OCI-LY7 (cell line): ENCODE measurements at regions not wholly inside any gene's neighbourhood (a gene's known extent, or its start where the extent isn't known, plus 50 kb on each side); places are given as distances from the start of the nearest gene placed in this dataset.

Experiments used
- CTCF ChIP-seq: fragments of 200-600 bp; sonication (generic); conservative IDR thresholded peaks from 2 replicates; pipeline ENCODE4 v1.5.1; 2014; ENCODE audit warnings: mild to moderate bottlenecking, antibody characterized with exemption, low read length, moderate library complexity, mixed read lengths
- EZH2phosphoT487 ChIP-seq: fragments of 200-600 bp; sonication (generic); IDR thresholded peaks from 2 replicates; pipeline ENCODE4 v1.6.1; 2018; ENCODE audit warnings: low read depth, borderline replicate concordance, mild to moderate bottlenecking, mixed run types, antibody characterized with exemption, low read length, moderate library complexity, mixed read lengths

DNA sequence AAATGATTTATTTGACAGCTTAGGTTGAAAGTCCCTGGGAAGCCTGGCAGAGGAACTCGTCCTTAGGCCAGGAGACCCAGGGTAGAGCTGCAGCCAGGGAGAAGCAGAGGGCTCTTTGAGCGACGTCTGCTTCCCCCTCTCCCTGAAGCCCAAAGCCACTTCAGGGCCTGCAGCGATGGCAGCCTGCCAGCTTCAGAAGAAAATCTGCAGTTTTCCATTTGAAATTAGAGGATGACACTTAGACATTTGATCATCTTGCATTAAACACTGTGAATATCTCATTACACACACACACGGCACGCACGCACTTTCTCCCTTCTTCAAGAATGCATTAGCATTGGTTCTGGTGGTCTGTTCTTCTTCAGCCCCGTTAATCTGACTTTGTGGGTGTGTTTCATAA is 96.5 kb downstream of the PLEKHG1 start:
- TF ChIP-seq CTCF (no peak), EZH2phosphoT487 (no peak)
